Coronary artery (tissue), 2 donors: ENCODE measurements at regions not wholly inside any gene's neighbourhood (a gene's known extent, or its start where the extent isn't known, plus 50 kb on each side); places are given as distances from the start of the nearest gene placed in this dataset.
A peak's percentile ranks its signal among the peaks of the same experiment; 100 is the strongest.
"Not testable (repeated sequence)": the region's sequence is repeated elsewhere in the genome, so short reads cannot be mapped to it uniquely, and the experiment has no call there.

ENCODE experiments used
- DNase-seq: peaks from one replicate; pipeline ENCODE4 v3.0.0-alpha.2; 2017; ENCODE audit warnings: low spot score
- H3K27ac ChIP-seq, 2 donors: fragments of 200-600 bp; sonication (generic); one replicate each; pipeline ENCODE4 v1.5.1; 2016 to 2019
- H3K4me3 ChIP-seq: fragments of 200-600 bp; sonication (generic); 2 replicates; pipeline ENCODE4 v1.5.1; 2016; ENCODE audit warnings: mild to moderate bottlenecking, moderate library complexity
- TF ChIP-seq, protein P1 (sequence below): fragments of 200-600 bp; sonication (generic); IDR thresholded peaks from one replicate; pipeline ENCODE4 v1.5.1; 2019; ENCODE audit warnings: antibody characterized with exemption

DNA sequence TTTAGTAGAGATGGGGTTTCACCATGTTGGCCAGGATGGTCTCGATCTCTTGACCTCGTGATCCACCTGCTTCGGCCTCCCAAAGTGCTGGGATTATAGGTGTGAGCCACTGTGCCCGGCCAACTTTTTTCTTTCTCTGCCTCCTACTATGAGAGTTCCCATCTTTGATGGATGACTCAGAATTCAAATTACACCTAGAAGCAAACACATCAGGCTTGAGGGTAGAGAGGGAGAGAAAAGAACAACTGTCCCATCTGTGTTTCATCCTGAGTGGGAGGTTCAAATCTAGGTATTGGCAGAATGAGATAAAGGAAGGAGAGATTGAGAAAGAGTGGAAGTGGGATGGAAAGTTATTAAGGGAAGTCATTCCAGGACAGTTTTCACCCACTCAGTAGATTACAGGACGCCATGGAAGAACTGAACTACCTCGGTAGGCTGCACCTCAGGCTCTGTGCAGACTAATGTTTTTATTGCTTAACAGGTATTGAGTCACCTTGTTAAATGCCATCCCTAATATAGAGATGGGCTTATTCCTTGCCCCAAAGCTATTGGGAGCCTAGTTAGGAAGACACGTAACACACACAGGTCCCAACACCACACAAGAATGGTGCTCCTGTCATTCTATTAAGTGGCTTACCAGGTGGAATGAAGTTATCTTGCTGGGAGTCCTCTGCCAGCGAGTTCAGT, 275.7 kb downstream of the SOX4 start:
- H3K27ac ChIP-seq = no peak overlapping the region
- TF ChIP-seq, protein P1, sequence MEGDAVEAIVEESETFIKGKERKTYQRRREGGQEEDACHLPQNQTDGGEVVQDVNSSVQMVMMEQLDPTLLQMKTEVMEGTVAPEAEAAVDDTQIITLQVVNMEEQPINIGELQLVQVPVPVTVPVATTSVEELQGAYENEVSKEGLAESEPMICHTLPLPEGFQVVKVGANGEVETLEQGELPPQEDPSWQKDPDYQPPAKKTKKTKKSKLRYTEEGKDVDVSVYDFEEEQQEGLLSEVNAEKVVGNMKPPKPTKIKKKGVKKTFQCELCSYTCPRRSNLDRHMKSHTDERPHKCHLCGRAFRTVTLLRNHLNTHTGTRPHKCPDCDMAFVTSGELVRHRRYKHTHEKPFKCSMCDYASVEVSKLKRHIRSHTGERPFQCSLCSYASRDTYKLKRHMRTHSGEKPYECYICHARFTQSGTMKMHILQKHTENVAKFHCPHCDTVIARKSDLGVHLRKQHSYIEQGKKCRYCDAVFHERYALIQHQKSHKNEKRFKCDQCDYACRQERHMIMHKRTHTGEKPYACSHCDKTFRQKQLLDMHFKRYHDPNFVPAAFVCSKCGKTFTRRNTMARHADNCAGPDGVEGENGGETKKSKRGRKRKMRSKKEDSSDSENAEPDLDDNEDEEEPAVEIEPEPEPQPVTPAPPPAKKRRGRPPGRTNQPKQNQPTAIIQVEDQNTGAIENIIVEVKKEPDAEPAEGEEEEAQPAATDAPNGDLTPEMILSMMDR = no peak
- DNase-seq = no peak
- no peak overlapping the region for H3K4me3 ChIP-seq

DNA sequence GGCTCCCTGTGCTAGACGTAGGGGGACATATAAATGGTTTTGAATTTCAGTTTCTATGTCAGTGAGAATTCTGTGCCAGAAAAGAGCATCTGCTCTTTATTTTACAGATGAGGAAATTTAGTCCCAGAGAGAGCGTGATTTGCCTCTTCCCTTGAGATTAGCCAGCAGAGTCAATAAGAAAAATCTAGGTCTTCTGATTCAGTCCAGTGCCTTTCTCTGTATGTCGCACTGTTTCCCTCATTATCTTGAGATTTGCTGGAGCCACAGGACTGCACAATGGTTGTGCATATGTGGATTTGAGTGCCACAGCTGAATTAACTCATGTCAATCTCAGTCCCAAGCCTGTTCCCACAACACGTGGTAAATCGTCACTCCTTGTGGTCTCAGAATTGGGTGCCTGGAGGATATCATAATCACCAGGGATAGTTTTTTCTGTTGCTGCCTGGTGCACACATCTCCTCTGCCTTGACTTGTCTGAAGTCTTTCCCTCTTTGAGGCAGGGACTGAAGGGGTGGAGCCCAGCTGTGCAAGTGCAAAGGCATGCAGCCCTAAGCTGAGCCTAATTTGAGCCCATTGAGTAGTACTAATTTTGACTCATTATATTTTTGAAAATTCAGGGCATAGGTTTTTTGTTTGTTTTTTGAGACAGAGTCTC, 276.7 kb downstream of the SOX4 start:
- DNase-seq = no peak

DNA sequence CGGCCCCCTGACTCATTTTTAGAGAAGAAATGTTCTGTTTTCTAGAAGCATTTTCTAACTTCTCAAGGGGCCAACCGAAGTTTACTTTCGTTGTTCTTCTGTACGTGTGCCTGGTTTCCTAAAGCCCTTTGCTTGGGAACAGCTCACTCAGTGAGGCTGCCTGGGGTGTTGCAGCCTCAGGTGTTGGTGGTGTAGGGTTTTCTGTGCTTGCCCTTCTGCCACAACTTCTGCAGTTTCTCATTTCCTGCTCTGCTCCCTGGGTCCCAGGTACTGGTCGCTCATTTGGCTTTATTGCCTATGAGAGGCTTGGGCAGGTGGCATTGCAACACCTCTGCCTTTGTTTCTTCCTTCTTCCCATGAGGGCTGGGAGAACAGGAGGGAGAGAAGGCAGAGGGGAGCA, 278.3 kb downstream of the SOX4 start:
- Histone ChIP-seq H3K27ac (no peak overlapping the region), H3K4me3 (no peak overlapping the region)
- TF ChIP-seq, protein P1 = no peak
- no peak for DNase-seq

More for the DNA sequence above, 276.7 kb downstream of the SOX4 start:
- TF ChIP-seq, protein P1 = no peak
- Histone ChIP-seq H3K27ac (no peak overlapping the region), H3K4me3 (no peak overlapping the region)

DNA sequence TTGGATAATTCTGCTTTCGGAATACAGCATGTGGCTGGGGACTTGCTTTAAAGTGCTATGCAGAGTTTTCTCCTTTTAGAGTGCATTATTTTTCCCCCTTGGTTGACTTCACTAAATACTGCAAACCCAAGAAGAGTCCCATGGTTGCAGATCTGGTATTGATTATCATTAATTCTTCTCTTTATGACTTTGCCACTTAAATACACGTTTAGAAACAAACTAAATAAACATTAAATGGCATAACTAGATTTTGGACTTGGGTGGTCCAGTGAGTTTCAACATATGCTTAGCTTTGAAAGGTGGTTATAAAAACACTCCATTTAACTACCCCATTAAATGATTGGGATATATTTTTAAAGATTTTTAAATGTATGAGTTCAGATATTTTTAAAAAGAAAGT, 279.2 kb downstream of the SOX4 start:
- TF ChIP-seq, protein P1 = no peak
- Histone ChIP-seq H3K4me3 (no peak overlapping the region), H3K27ac (no peak overlapping the region)
- no peak for DNase-seq

DNA sequence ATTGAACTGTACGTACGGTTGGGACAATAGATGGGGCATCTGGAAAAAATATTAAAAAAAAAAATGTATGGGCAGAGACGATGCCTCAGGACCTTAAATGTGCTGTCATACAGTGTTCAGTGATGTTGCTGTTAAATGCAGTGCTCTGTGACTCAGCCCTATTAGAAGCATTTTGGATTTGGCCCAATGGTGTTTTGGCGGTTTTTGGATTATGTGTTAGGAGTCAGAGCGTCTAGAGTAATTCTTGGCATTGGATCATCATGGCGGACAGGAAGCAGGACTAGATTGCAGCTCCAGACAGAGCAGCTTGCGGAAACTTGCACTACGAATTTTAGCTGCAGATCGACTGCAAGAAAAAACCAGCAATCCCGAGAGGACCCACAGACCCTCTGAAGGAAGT, 280.0 kb downstream of the SOX4 start:
- no peak overlapping the region for H3K4me3 ChIP-seq
- TF ChIP-seq, protein P1 = no peak
- DNase-seq = no peak
- peak overlapping the region in 1 of 2 donors; percentile 9 for H3K27ac ChIP-seq

DNA sequence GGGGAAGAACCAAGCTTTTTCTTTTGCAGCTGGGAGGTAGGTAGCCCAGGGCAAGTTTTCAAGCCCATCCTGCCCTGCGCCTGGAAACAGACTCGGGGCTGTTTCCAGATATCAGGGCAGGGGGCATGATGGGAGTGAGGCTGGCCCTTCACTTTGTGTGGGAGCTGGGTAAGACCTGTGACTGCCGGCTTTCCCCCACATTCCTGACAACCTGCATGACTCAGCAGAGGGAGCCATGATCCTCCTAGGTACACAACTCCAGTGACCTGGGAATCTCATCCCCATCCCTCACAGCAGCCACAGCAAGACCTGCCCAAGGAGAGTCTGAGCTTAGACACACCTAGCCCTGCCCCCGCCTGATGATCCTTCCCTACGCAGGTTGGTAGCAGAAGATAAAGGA, 280.8 kb downstream of the SOX4 start:
- TF ChIP-seq, protein P1 = no peak
- DNase-seq = no peak
- Histone ChIP-seq H3K27ac (no peak overlapping the region), H3K4me3 (no peak overlapping the region)

DNA sequence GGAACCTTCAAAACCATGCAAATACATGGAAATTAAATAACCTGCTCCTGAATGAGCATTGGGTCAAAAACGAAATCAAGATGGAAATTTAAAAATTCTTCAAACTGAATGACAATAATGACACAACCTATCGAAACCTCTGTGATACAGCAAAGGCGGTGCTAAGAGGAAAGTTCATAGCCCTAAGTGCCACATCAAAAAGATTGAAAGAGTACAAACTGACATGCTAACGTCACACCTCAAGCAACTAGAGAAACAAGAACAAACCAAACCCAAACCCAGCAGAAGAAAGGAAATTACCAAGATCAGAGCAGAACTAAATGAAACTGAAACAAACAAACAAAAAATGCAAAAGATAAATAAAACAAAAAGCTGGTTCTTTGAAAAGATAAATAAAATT, 283.5 kb downstream of the SOX4 start:
- not testable (repeated sequence) for H3K4me3 ChIP-seq, DNase-seq, H3K27ac ChIP-seq

DNA sequence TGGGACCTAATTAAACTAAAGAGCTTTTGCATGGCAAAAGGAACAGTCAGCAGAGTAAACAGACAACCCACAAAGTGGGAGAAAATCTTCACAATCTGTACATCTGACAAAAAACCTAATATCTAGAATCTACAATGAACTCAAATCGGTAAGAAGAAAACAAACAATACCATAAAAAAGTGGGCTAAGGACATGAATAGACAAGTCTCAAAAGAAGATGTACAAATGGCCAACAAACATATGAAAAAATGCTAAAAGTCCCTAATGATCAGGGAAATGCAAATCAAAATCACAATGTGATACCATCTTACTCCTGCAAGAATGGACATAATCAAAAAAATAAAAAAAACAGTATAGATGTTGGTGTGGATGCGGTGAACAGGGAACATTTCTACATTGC, 286.7 kb downstream of the SOX4 start:
- not testable (repeated sequence) for H3K27ac ChIP-seq, DNase-seq, H3K4me3 ChIP-seq
